Ovary (tissue), 7 donors: ENCODE measurements at regions not wholly inside any gene's neighbourhood (a gene's known extent, or its start where the extent isn't known, plus 50 kb on each side); places are given as distances from the start of the nearest gene placed in this dataset.

Source experiments
- DNase-seq, 5 donors: peaks; one replicate each; pipeline ENCODE4 v3.0.0-alpha.2; 2019 to 2020
- H3K27ac ChIP-seq, 2 donors: fragments of 200-600 bp; one replicate each; pipeline versions ENCODE4 v1.5.1 to v1.8.0; 2019 to 2022
- H3K27me3 ChIP-seq: fragments of 200-600 bp; one replicate; pipeline ENCODE4 v1.8.0; 2022
- H3K36me3 ChIP-seq: fragments of 200-600 bp; sonication (generic); one replicate; pipeline ENCODE4 v1.5.1; 2019
- H3K4me1 ChIP-seq: one replicate; pipeline ENCODE4 v1.8.1; 2013; ENCODE audit warnings: mild to moderate bottlenecking, moderate library complexity; ENCODE audit not compliant: insufficient read depth
- H3K4me3 ChIP-seq: fragments of 200-600 bp; sonication (generic); one replicate; pipeline ENCODE4 v1.5.1; 2017
- H3K9me3 ChIP-seq, 2 donors: fragments of 200-600 bp in 1 of 2; sonication (generic) in 1 of 2; one replicate each; pipeline versions ENCODE4 v1.5.1 to v1.8.1; 2013 to 2019; ENCODE audit warnings: mild to moderate bottlenecking in 1 of 2, moderate library complexity in 1 of 2
- EP300 ChIP-seq: sonication (generic); formaldehyde crosslinking; IDR thresholded peaks from one replicate; pipeline ENCODE4 v1.6.1; 2017; ENCODE audit warnings: antibody characterized with exemption
- POLR2A ChIP-seq: fragments of 450-650 bp; IDR thresholded peaks from one replicate; pipeline ENCODE4 v1.6.1; 2017; ENCODE audit warnings: antibody characterized with exemption, mild to moderate bottlenecking, moderate library complexity
- WGBS, 3 donors: extraction: QIAGEN DNeasy Blood & Tissue Kit in 1 of 3; methylation state at CpG; one replicate each; pipeline versions ENCODE4 v1.1.5 to v1.1.7; 2013 to 2017; 5-methylcytosine and 5-hydroxymethylcytosine counted together
- intact Hi-C, 4 donors: fragments of 100-400 bp; cut with DNase I; formaldehyde crosslinking; loops; one replicate each; pipeline versions ENCODE4 v1.11.0 to v1.15.1; 2022 to 2023
- TF ChIP-seq, protein P1 (sequence below), 3 donors: fragments of 450-650 bp in 2 of 3; fragments of 200-600 bp in 1 of 3; IDR thresholded peaks; one replicate each; pipeline versions ENCODE4 v1.5.1 to v1.8.0; 2016 to 2022; ENCODE audit warnings: antibody characterized with exemption in 3 of 3, mild to moderate bottlenecking in 1 of 3
- donor health status: DM: no; HTN: no; CAD: no; lungs with moderate emphysema.
- donor health status: DM: no; HTN: no; CAD: no.
- donor health status: Bipolar disorder and iron deficiency.
- donor health status: DM: no; HTN: no; CAD: no.
- donor health status: DM: yes; HTN: yes; CAD: no.

DNA sequence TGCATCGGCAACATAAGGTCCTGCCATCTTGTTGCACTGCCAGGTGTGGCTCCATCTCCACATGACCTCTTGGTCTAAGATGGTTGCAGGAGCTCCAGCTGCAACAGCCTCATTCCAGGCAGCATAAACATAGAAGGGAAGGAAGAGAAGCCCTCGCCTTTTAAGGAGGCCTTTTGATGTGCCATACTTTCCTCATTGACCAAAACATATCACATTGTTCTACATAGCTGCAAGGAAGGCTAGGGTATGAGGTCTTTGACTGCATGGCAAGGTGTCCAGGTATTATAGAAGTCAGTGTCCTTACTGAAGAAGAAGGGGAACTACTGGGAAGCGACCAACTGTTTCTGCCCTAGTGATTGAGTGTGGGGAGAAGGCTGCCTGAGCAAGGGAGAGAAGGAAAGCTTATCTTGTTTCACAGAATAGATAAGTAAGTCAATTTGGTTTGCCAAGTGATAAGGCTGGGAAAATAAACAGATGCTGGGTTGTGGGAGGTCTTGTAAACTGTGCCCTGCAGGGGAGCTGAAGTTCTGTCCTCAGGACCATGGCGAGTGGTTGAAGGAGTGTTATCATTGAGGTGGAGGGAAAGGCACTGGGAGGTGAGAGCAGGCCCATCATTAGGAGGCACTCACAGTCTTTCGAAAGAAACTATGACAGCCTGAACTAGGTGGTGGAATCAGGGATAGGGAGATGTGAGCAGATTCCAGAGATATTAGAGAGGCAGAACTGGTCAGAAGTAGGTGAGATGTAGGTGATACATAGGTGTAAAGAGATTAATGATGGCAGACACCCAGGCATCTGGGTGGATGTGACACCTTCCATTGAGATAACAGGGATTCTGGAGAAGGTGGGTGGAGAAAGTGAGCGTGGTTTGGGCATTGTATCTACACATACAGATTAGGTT, 93.8 kb upstream of the IGF1R start:
- Histone ChIP-seq H3K4me3 (no peak overlapping the region), H3K27me3 (no peaks in the 10 kb centered on the region), H3K36me3 (no peaks in the 10 kb centered on the region), H3K9me3 (no peaks in the 10 kb centered on the region), H3K4me1 (no peaks in the 10 kb centered on the region), H3K27ac (no peak overlapping the region)
- 65 to 73% (median 70%) methylated on average over 6 of the region's 6 CpGs for WGBS, 3 donors
- intact Hi-C loops, result loop anchor here in 1 of 4 donors (5.0 kb wide), 1 partner anchor 1118 kb away; no protein-coding TSS in a partner anchor
- TF ChIP-seq POLR2A (no peak), EP300 (no peak)
- TF ChIP-seq, protein P1, sequence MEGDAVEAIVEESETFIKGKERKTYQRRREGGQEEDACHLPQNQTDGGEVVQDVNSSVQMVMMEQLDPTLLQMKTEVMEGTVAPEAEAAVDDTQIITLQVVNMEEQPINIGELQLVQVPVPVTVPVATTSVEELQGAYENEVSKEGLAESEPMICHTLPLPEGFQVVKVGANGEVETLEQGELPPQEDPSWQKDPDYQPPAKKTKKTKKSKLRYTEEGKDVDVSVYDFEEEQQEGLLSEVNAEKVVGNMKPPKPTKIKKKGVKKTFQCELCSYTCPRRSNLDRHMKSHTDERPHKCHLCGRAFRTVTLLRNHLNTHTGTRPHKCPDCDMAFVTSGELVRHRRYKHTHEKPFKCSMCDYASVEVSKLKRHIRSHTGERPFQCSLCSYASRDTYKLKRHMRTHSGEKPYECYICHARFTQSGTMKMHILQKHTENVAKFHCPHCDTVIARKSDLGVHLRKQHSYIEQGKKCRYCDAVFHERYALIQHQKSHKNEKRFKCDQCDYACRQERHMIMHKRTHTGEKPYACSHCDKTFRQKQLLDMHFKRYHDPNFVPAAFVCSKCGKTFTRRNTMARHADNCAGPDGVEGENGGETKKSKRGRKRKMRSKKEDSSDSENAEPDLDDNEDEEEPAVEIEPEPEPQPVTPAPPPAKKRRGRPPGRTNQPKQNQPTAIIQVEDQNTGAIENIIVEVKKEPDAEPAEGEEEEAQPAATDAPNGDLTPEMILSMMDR (IDR thresholded peaks at IDR 0.05), result no peak
- no peak for DNase-seq

DNA sequence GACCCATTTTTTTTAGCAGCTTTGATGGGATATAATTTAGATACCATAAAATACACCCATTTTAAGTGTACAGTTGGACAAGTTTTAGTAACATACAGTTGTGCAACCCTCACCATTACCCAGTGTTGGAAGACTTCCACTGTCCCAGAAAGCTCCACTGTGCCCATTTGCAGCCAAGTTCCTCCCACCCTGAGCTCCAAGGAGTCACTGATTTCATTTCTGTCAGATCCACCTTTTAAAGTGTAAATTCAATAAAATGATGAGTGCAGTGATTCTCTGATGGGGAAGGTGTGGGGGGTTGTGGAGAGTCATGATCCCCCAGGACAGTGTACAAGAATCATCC, 93.2 kb upstream of the IGF1R start:
- DNase-seq, result no peak
- H3K9me3 ChIP-seq, result no peaks in the 10 kb centered on the region
- H3K4me3 ChIP-seq, result no peak overlapping the region
- TF ChIP-seq, protein P1 (IDR thresholded peaks at IDR 0.05), result no peak
- TF ChIP-seq POLR2A, result no peak
- no peak for TF ChIP-seq EP300
- H3K27ac ChIP-seq, result no peak overlapping the region
- no peaks in the 10 kb centered on the region for H3K36me3 ChIP-seq
- H3K27me3 ChIP-seq, result no peaks in the 10 kb centered on the region
- intact Hi-C loops, result loop anchor here in 1 of 4 donors (5.0 kb wide), 1 partner anchor 1117 kb away; no protein-coding TSS in a partner anchor
- no peaks in the 10 kb centered on the region for H3K4me1 ChIP-seq

DNA sequence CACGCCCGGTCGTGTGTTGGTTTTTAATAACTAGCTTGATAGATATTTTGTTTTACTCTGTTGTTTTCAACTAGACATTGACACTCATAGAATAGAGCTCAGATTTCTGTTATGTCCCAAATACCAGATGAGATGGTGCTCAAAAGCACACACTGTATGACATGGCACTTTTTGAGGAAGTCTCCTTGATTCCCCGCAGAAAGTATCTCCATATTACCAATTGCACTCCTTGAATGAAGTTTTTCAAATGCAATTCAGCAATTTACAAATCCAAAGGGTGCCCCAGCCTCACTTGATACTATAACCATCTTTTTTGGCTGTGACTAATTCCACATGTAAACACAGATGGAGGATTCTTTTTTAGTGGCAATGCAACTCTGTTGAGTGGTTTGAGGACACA, 92.0 kb upstream of the IGF1R start:
- no peaks in the 10 kb centered on the region for H3K36me3 ChIP-seq
- no peaks in the 10 kb centered on the region for H3K4me1 ChIP-seq
- no peak for DNase-seq
- H3K27ac ChIP-seq, result no peak overlapping the region
- intact Hi-C loops, result loop anchor here in 1 of 4 donors (5.0 kb wide), 1 partner anchor 1116 kb away; no protein-coding TSS in a partner anchor
- 86 to 88% (median 86%) methylated on average over 4 of the region's 4 CpGs for WGBS, 3 donors
- H3K9me3 ChIP-seq, result no peaks in the 10 kb centered on the region
- H3K4me3 ChIP-seq, result no peak overlapping the region
- H3K27me3 ChIP-seq, result no peaks in the 10 kb centered on the region
- TF ChIP-seq POLR2A (no peak), EP300 (no peak)
- TF ChIP-seq, protein P1 (IDR thresholded peaks at IDR 0.05), result no peak

DNA sequence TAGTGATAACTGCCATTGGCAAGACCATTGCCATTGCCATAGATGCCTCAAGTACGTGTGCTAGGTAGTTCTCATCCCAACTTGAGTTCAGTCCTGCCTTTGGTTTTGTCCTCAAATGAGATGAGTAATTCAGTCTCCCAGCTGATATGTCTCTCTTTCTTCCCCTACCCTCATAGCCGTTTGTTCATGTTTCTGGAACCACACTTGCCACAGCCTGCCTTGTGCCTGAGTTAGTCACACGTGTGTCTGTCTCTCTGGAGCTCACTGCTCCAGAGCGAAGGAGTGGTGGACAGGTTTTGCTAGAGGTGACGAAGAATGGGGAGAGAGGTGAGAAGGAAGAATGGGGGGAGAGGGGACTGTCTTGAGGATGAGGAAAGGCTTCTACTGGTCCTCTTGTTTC, 88.0 kb upstream of the IGF1R start:
- TF ChIP-seq POLR2A (no peak), EP300 (no peak)
- TF ChIP-seq, protein P1 (IDR thresholded peaks at IDR 0.05), result no peak
- intact Hi-C loops, result no loop called here
- Histone ChIP-seq H3K27me3 (no peaks in the 10 kb centered on the region), H3K4me1 (no peaks in the 10 kb centered on the region), H3K27ac (no peak overlapping the region), H3K4me3 (no peak overlapping the region), H3K9me3 (no peaks in the 10 kb centered on the region), H3K36me3 (no peaks in the 10 kb centered on the region)
- WGBS, 3 donors, result 70 to 79% (median 75%) methylated on average over 5 of the region's 5 CpGs
- no peak for DNase-seq
